Skeletal muscle satellite cell (primary cell): ENCODE measurements at regions not wholly inside any gene's neighbourhood (a gene's known extent, or its start where the extent isn't known, plus 50 kb on each side); places are given as distances from the start of the nearest gene placed in this dataset.

Experiments
- H3K27me3 ChIP-seq: 2 replicates; pipeline ENCODE4 v1.7.0; 2013; ENCODE audit warnings: low read length; ENCODE audit not compliant: control insufficient read depth, insufficient read depth
- H3K36me3 ChIP-seq: 2 replicates; pipeline ENCODE4 v1.7.0; 2013; ENCODE audit warnings: mild to moderate bottlenecking, control low read depth, low read length; ENCODE audit not compliant: insufficient read depth
- H3K4me1 ChIP-seq: 2 replicates; pipeline ENCODE4 v1.7.0; 2013; ENCODE audit warnings: low read length; ENCODE audit not compliant: control insufficient read depth, insufficient read depth
- H3K4me2 ChIP-seq: 2 replicates; pipeline ENCODE4 v1.7.0; 2013; ENCODE audit warnings: mild to moderate bottlenecking, low read length
- H3K4me3 ChIP-seq: 2 replicates; pipeline ENCODE4 v1.7.0; 2013; ENCODE audit warnings: low read length
- H3K9ac ChIP-seq: 2 replicates; pipeline ENCODE4 v1.7.0; 2013; ENCODE audit warnings: mild to moderate bottlenecking, low read depth, low read length, moderate library complexity
- H3K9me3 ChIP-seq: replicated peaks from 2 replicates; pipeline ENCODE4 v1.7.0; 2013; ENCODE audit warnings: mild to moderate bottlenecking, control low read depth, low read length

DNA sequence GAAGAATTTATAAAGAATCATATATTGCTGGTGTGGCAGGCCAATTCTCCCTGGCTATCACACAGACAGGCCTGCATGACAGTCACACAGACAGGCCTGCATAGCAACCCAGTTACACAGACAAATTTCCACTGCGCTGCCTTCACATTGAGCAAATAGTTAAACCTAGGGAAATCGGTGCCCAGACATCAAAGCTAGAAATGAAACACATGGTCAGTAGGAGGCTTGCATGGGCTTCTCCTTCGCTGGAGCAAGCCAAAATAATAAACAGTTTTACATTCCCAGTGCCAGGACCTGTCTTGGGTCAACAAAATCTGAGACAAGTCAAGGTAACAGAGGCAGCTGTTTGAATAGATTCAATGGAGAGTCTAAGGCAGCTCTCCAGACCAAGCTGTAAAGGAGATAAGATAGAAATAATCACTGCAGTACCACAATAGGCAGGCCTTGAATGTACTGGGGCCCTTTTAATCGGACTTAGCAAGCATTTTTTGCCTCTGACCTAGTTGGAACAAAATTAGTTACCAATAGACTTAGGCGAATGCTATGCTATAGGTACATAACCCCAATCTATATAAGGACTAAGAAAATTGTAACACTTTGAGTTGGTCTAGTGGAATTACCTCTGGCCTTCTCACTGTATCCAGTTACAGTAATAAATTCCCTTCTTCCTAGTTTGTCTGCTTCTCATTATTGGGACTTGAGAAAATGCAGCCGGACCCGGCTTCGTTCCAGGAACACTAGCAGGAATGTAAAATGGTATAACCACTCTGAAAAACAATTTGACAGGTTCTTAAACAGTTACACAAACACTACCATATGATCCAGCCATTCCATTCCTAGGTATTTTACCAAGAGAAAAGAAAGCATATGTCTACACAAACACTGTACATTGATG is 274.7 kb upstream of the UBE2E2 start:
- H3K36me3 ChIP-seq = no peaks in the 10 kb centered on the region
- H3K4me2 ChIP-seq = no peak overlapping the region
- no peak overlapping the region for H3K4me3 ChIP-seq
- no peaks in the 10 kb centered on the region for H3K27me3 ChIP-seq
- H3K9me3 ChIP-seq = no peaks in the 10 kb centered on the region
- H3K9ac ChIP-seq = no peak overlapping the region
- peaks cover 6% of the 10 kb centered on the region for H3K4me1 ChIP-seq

DNA sequence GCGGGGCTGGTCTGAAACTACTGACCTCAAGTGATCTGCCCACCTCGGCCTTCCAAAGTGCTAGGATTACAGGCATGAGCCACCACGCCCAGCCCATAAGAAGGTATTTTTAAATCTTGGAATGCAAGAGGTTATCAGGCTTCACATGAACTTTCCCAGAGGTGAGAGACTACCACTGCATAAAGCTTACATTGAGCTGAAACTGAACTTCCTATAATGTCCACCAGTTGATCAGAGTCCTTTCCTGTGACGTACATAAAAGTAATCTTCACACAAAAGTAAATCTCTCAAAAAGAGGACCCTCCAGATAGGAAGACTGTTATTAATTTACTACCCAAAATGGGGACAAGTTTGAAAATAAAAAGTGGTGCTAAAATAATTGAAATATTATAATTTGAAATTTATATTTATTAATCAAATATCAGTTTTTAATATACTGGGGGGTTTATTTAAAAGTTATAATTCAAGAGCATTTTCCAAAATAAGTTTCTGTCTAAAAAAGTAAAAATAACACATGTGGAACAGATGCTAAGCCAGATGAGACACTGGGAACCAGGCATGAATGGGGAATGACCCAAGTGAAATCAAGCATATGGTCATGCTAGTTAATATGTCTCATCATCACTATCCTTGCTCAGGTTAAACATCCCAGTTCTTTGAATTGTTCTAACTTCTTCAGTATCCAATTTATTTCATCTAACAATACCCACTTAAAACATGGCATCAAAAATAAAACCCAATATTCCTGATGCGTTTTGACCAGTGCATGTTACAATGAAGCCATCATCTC is 269.9 kb upstream of the UBE2E2 start:
- Histone ChIP-seq H3K27me3 (no peaks in the 10 kb centered on the region), H3K4me2 (no peak overlapping the region), H3K4me3 (no peak overlapping the region), H3K9ac (no peak overlapping the region), H3K9me3 (no peaks in the 10 kb centered on the region), H3K4me1 (no peaks in the 10 kb centered on the region), H3K36me3 (no peaks in the 10 kb centered on the region)

DNA sequence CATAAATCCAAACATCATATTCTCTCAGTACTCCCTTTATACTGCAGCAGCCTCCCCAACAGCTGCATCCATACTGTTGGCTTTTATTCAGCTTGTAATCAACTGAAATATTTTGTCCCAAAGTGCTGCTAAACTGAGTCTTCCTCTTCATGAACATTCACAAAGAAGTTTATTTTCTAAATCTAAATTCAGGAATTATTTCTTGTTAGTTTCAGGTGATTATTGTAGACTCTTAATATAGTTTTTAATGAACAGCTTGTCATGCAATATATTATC is 269.3 kb upstream of the UBE2E2 start:
- Histone ChIP-seq H3K27me3 (no peaks in the 10 kb centered on the region), H3K9me3 (no peaks in the 10 kb centered on the region), H3K36me3 (no peaks in the 10 kb centered on the region), H3K4me3 (no peak overlapping the region), H3K4me2 (no peak overlapping the region), H3K4me1 (no peaks in the 10 kb centered on the region), H3K9ac (no peak overlapping the region)

DNA sequence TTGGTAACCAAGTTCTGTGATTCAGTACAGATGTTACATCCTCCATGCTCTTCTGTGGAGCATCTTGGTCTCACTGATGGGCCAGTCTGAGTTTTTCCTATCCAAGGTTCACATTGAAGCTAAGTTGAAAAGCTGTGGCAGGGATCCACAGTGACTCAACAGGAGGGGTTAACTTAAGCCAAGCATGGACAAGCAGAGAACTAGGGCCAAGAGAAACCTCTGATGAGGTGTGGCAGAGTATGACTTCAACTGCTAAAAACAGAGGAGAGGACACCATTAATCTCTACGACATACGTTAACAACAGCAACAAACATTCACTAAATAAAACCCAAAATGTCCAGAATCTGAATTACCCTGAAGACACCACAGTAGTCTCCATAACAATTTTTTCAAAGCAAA is 268.1 kb upstream of the UBE2E2 start:
- H3K4me2 ChIP-seq = no peak overlapping the region
- H3K27me3 ChIP-seq = no peaks in the 10 kb centered on the region
- no peak overlapping the region for H3K4me3 ChIP-seq
- H3K36me3 ChIP-seq = no peaks in the 10 kb centered on the region
- H3K4me1 ChIP-seq = no peaks in the 10 kb centered on the region
- H3K9me3 ChIP-seq = no peaks in the 10 kb centered on the region
- no peak overlapping the region for H3K9ac ChIP-seq

DNA sequence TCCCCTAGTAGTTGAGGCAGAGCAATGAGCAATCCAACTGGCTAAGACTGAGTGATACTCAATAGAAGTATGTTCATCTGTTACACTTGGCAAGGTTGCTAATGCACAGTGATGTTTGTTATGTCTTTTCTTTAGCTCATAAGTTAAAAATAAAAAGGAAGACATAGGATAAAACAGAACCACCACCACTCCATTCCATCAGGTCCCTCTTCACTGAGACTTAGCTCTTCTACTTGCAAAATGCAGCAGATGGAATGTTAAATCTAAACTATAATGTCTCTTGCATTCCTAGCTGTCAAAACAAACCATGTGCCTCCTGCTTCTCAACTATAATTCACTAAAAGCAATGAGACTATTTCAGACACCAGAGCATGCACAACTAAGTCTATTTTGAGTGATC is 265.6 kb upstream of the UBE2E2 start:
- Histone ChIP-seq H3K27me3 (no peaks in the 10 kb centered on the region), H3K9me3 (no peaks in the 10 kb centered on the region), H3K36me3 (no peaks in the 10 kb centered on the region), H3K4me3 (no peak overlapping the region), H3K4me1 (no peaks in the 10 kb centered on the region), H3K9ac (no peak overlapping the region), H3K4me2 (no peak overlapping the region)

DNA sequence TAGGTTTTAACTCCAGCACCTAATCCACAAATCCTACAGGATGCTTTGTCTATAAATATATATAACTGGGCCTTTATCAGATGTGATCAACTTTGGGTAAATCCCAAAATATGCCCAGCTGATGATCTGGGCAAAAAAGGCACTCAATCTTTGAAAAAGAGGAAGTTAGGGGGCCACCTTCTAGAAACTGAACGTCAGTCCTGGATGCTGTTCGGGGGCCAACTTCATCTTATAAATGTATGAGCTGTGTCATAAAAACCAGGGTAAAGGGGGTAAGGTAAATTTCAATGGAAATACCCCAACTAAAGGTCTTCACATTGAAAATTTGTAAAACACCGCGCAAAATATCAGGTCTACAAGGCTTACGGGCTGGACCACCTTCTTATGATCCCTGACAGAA is 264.4 kb upstream of the UBE2E2 start:
- no peak overlapping the region for H3K4me2 ChIP-seq
- H3K4me3 ChIP-seq = no peak overlapping the region
- H3K9me3 ChIP-seq = no peaks in the 10 kb centered on the region
- H3K27me3 ChIP-seq = no peaks in the 10 kb centered on the region
- H3K9ac ChIP-seq = no peak overlapping the region
- H3K4me1 ChIP-seq = no peaks in the 10 kb centered on the region
- no peaks in the 10 kb centered on the region for H3K36me3 ChIP-seq

DNA sequence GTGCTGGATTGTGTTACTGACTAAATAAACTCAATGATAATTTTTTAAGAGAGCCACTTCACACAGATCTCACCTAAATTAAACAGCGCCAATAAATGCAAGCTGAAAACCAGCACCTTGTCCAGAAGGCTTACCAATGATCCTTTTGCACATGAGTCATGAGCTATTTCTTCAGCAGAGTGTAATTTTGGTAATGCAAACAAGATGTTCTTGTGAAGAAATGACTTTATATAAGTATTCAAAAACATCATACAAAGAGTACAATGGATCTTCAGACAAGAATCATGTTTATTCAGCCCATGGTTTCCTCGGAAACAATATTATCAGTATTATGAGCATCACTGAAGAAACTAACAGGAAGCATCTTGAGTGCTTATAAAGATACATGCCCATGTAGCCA is 263.8 kb upstream of the UBE2E2 start:
- H3K4me1 ChIP-seq = no peaks in the 10 kb centered on the region

DNA sequence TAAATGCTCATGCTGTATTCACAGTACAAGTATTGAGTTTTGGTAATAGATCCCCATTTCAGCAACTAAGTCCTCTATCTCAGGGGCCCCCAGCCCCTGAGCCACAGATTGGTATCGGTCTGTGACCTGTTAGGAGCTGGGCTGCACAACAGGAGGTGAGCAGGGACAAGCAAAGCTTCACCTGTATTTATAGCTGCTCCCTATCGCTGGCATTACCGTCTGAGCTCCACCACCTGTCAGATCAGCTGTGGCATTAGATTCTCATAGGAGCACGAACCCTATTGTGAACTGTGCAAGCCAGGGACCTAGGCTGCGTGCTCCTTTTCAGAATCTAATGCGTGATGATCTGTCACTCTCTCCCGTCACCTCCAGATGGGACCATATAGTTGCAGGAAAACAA is 262.8 kb upstream of the UBE2E2 start:
- H3K4me2 ChIP-seq = no peak overlapping the region
- no peaks in the 10 kb centered on the region for H3K4me1 ChIP-seq
- H3K9ac ChIP-seq = no peak overlapping the region
- H3K36me3 ChIP-seq = no peaks in the 10 kb centered on the region
- H3K27me3 ChIP-seq = no peaks in the 10 kb centered on the region
- H3K4me3 ChIP-seq = no peak overlapping the region
- no peaks in the 10 kb centered on the region for H3K9me3 ChIP-seq

More for the DNA sequence above, 263.8 kb upstream of the UBE2E2 start:
- Histone ChIP-seq H3K27me3 (no peaks in the 10 kb centered on the region), H3K9me3 (no peaks in the 10 kb centered on the region), H3K4me3 (no peak overlapping the region), H3K4me2 (no peak overlapping the region), H3K9ac (no peak overlapping the region), H3K36me3 (no peaks in the 10 kb centered on the region)

DNA sequence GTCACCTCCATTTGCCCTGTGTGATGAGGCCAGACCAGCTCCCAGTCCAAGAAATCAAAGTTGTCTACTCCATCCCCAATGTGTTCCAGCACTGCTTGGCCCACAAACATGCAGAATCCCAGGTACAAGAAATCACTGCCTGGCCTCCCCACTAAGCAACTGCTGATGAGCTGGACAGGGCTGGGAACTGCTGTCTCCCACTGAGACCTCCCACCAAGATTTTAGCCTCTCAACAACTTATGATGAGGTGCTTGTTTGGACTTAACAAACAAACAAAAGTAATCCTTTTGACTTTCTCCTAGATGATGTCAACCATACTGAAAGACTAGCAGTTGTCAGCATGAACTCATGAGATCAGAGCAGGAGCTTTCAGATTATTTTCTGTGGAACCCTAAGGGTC is 260.1 kb upstream of the UBE2E2 start:
- Histone ChIP-seq H3K36me3 (no peaks in the 10 kb centered on the region), H3K9me3 (no peaks in the 10 kb centered on the region), H3K4me2 (no peak overlapping the region), H3K9ac (no peak overlapping the region), H3K4me3 (no peak overlapping the region), H3K4me1 (no peaks in the 10 kb centered on the region), H3K27me3 (no peaks in the 10 kb centered on the region)

DNA sequence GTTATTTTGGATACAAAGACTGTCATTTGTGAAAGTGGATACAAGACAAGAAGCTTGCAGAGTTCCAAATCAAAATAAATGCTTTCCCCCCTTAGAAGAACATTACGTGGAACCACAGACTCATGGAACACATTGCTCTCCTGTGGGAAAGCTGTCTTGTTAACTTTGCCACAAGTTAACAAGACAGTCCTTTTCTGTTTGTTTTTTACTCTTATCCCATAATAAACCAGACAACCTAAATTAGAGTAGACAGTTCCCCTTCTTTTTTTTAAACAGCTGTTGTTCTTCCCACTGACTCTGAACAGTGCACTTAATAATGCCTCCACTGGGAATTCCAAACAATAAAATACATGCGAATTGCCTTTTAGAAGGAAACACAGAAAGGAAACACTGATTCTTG is 255.3 kb upstream of the UBE2E2 start:
- no peak overlapping the region for H3K9ac ChIP-seq

DNA sequence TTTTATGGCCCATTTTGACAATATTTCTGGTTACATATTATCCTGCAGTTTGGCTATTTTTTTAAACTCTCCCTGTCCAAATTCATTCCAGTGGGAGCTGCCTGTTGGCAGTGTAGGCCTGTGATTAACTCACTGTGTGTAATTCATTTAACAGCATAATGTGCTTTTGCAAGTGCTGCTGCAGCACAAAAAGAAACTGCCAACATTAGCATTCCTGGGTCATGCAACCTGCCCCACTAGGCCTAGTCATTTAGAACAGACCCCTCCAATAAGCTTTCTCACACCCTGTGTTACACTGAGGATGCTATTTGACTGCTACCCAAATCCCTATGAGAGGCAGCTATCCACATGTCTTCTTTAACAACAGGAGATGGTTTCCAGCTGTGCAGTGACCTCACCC is 251.2 kb upstream of the UBE2E2 start:
- H3K9me3 ChIP-seq = no peaks in the 10 kb centered on the region
- no peak overlapping the region for H3K4me3 ChIP-seq
- no peaks in the 10 kb centered on the region for H3K36me3 ChIP-seq
- H3K4me1 ChIP-seq = no peaks in the 10 kb centered on the region
- no peak overlapping the region for H3K9ac ChIP-seq
- no peak overlapping the region for H3K4me2 ChIP-seq
- H3K27me3 ChIP-seq = no peaks in the 10 kb centered on the region

More for the DNA sequence above, 255.3 kb upstream of the UBE2E2 start:
- Histone ChIP-seq H3K27me3 (no peaks in the 10 kb centered on the region), H3K9me3 (no peaks in the 10 kb centered on the region), H3K4me3 (no peak overlapping the region), H3K4me2 (no peak overlapping the region), H3K36me3 (no peaks in the 10 kb centered on the region), H3K4me1 (no peaks in the 10 kb centered on the region)

DNA sequence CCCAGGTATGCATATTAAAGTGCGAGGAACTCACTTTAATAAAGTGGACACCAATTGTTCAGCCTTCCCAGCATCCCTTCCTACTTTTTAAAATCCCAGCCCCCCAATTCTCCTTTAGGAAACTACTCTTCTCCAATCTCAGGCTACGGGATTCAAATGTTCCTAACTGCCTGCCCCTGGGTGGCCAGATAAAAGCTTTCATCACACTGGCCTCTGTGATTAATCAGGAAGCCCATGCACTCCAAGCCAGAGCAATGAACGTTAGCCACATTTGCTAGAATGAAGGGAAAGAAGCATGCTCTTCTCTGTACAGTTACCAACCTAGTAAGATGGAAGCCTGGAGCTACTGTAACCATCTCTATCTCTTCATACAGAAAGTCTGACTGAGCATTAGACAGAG is 250.3 kb upstream of the UBE2E2 start:
- no peak overlapping the region for H3K4me3 ChIP-seq
- H3K4me1 ChIP-seq = no peaks in the 10 kb centered on the region
- no peak overlapping the region for H3K4me2 ChIP-seq
- H3K9ac ChIP-seq = no peak overlapping the region
- no peaks in the 10 kb centered on the region for H3K9me3 ChIP-seq
- no peaks in the 10 kb centered on the region for H3K36me3 ChIP-seq
- no peaks in the 10 kb centered on the region for H3K27me3 ChIP-seq
